CD4-positive, alpha-beta T cell treated with Interleukin-6 at 100 ng/mL for 8 hours (primary cell): ENCODE measurements at regions not wholly inside any gene's neighbourhood (a gene's known extent, or its start where the extent isn't known, plus 50 kb on each side); places are given as distances from the start of the nearest gene placed in this dataset.
"Not testable (repeated sequence)": the region's sequence is repeated elsewhere in the genome, so short reads cannot be mapped to it uniquely, and the experiment has no call there.

Experiments used
- DNase-seq: peaks from one replicate; pipeline ENCODE4 v3.0.0-alpha.2; 2020; ENCODE audit warnings: mixed read lengths, low spot score

DNA sequence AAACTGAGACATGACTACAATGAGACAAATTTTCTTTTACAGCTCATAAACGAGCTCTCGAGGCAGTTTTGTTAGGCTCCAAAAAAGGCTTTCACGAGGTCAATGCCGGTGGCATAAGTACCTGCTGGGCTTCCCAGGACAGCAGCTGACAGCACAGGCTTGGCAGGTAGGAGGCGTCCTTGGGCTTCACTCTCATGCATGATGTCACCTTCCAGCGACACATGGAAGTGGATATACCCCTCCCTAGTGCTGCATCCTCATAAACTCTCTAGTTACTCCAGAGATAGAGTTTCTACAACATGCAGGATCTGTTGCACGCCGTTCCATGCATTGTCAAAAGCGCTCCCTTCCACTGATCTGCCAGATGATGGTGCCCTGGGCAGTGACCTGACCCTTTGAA is 112.5 kb upstream of the PAXBP1 start:
- DNase-seq: no peak

DNA sequence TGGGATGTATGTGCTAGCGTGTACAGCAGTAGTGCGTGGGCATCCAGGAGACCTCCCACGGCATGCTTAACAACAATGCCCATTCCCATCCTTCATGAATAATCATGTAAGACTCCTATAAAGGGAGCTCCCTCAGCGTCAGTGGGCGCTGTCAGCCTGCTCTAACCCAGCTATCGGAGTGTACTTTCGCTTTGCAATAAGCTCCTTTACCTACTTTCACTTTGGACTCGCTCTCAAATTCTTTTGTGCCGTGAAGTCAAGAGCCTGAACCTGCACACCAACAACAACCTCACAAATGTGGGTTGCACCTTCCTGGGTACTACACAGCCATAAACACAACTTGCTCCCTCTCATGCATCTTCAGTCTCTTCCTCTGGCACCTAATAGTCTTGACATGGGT is 114.8 kb upstream of the PAXBP1 start:
- DNase-seq: peak; percentile 35

DNA sequence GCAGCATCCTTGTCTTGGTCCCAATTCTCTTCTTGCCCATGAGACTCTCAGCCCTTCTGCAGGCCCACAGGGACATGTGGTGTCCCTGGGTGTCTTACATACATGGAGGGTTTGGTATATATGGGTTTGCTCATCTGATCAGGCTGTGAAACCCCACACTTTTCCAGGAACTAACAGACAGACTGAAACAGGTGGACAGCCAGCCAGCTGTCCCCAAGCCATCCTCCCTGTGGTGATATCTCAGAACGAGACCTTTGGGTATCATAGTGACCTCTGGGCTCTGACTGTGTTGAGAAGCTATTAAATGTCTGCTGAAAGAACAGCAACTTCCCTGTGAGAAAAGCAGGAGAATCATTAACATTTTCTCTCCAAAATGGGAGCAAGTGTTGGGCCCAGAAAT is 115.5 kb upstream of the PAXBP1 start:
- DNase-seq: no peak

DNA sequence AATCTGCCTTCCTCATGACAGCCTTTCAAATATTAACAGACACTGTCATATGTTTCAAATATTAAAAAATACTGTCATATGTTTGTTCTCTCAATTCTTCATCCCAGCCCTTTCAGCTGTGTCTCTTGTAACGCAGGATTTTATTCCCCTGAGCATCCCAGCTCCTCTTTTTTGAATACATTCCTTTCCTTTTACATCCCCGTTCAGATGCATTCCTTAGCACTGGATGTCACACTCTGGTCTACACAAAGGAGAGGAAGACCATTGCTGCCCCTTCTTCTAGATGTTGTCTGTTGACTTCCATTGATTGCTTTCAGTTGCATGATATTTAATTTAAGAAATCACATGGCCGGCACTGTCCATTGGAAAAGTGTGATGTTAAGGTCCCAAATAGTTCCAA is 117.4 kb upstream of the PAXBP1 start:
- no peak for DNase-seq

DNA sequence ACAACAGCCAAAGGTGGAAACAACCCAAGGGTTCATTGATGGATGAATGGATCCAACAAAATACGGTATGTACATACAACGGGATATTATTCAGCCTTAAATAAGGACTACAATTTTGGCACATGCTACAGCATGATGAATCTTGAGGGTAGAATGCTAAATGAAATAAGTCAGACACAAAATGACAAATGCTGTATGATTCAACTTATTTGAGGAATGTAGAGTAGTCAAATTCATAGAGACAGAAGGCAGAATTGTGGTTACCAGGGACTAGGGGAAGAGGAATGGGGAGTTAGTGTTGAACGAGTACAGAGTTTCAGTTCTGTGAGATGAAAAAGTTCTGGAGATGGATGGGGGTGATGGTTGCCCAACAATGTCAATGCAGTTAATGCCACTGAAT is 118.0 kb upstream of the PAXBP1 start:
- no peak for DNase-seq

DNA sequence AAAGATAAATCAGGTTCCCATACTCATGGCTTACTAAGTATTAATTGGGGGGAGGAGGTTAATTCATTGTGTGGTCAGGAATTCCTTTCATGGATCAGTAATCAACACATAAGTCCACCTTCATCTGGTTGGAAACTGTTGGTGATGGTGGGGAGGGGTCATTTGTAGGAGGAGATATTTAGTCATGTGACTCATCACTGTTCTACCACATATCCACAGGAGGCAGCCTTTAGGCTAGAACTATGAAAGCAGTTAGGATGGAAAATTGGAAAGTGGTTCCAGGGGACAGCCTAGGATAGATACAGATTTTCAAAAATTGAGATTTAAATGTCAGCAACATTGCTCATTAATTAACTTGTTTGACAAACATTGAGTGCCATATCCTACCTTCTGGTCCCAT is 122.8 kb upstream of the PAXBP1 start:
- no peak for DNase-seq

DNA sequence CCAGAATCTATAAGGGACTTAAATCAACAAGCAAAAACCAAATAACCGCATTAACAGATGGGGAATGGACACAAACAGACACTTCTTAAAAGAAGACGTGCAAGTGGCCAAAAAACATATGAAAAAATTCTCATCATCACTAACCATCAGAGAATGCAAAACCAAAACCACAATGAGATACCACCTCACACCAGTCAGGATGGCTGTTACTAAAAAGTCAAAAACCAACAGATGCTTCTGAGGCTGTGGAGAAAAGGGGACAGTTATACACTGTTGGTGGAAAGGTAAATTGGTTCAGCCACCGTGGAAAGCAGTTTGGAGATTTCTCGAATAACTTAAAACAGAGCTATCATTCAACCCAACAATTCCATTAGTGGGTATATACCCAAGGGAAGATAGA is 124.9 kb upstream of the OLIG2 start:
- no peak for DNase-seq

DNA sequence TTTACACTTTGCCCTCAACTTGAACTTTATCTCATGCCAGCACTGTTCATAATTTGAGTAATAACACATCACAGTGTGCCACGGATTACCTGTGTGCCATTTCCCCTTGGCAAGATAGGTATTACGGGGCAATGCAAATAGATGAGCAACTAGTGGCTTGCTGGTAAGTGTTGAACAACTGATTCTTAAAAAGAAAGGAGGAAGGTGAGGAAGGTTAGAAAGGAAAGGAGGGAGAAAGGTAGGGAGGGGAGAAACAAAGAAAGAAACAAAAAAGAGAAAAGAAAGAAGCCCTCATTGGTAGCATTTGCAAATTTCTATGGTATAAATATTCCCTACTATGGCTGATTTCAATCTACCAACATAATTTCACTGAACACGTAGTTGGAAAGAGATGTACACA is 118.2 kb upstream of the OLIG2 start:
- no peak for DNase-seq

DNA sequence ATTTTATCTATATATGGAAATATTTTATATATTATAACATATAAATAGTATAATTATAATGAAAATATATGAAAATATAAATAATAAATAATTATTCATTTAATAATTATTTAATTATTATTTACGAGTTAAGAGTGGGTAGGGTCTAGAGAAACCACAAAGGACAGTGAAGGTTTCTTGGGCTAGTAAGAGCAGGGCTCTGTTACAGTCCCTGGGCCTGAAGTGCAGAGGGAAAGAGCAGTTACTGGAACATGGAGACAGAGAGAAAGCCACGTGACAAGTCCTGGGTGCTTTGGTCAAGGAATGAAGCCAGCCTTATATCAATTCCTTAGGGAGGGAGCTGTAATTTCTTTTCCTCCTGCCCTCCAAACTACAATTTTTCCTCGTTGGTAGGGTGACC is 117.2 kb upstream of the OLIG2 start:
- no peak for DNase-seq

DNA sequence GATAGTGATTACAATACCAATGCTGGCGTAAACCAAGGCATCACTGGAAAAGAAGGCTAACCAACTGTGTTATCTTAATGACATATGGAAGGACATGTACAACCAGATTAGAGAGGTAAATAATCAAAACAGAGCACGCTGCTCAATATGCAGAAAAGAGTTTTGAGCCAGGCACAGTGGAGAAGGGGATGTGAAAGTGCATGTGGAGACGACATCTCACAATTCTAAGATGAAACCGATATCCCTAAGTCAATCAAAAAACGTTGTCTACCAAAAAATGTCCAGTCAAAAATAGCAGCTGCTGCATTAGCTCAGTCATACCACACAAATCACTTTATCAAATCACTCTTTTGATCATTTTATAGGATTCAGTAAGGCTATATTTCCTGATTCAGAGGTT is 116.3 kb upstream of the OLIG2 start:
- no peak for DNase-seq

DNA sequence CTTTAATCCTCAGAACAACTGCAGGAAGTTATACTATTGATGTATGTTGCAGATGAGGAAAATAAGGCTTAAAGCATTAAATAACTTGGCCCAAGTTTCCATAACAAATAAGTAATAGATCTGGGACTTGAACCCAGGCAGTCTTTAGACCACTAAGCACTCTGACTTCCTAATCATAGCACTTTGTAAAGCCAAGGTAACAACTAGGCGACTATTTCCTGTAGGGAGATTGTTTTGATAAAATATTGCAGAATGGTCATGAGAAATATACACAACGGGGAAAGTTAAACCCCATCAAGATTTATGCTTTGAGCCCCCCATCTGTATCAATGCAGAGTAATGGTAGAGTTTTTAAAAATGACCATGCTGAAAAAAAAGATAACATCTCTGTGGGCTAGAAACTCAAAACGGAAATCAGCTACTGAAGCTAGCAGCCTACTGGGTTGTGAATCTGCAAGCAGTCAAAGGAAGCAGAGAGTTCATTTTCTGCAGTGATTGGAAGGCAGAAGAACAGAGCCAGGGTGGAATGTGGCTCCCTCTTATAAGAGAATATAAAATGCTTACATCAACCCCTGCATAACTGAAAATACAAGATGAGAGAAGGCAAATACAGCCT is 111.2 kb upstream of the OLIG2 start:
- DNase-seq: peak; percentile 38

DNA sequence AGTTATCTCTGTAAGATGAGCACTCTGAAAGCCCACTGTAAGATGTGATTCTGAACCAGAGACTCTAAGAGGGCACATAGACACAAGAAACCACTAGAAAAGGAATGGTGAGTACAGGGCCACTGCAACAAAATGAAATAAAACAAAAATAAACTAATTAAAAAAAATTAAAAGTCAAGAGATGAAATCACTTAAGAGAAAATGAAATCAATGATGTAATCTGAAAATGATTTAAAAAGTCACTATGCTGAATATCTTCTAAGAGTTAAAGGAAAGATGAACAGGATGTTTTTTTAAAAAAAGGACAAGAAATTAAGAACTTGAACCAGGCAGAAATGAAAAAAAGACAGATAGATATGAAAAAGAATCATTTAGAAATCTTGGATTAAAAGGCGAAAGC is 110.6 kb upstream of the OLIG2 start:
- DNase-seq: no peak

DNA sequence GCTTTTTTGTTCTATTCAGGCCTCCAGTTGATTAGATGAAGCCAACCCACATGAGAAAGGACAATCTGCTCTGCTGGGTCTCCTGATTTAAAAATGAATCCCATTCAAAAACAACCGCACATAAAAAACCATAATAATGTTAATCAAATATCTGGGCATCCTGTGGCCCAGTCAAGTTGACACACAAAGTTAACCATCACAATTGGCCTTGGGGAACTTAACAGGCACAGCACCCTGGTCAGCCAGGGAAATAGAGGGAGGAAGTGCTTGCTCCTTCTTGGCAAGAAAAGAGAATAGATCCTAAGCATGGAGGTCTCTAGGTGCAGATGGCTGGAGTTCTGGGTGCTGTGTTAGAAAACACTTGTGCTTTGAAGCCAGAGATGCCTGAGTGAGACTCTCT is 109.6 kb upstream of the OLIG2 start:
- DNase-seq: no peak

DNA sequence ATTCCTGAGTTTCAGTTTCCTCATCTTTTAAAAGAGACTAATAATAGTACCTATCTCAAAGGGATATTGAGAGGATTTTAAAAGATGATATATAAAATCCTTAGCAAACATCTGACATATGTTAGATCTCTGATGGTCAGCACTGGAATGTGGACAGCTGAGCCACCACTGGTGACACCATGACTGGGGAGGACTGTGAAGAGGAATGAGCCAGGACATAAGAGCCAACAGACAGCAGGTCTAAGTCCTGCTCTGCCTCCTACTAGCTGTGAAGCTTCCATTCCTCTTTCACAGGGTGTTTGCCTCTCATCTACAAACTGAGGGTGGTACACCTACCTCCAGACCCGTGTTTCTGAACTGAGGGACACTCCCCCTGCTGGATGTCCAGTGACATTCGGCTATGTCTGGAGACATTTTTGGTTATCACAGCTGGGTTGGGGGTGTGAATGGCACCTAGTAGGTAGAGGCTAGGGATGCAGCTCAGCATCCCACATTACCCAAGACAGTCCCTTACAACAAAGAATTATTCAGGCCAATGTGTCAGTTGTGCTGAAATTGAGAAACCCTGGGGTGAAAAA is 109.1 kb upstream of the OLIG2 start:
- no peak for DNase-seq

DNA sequence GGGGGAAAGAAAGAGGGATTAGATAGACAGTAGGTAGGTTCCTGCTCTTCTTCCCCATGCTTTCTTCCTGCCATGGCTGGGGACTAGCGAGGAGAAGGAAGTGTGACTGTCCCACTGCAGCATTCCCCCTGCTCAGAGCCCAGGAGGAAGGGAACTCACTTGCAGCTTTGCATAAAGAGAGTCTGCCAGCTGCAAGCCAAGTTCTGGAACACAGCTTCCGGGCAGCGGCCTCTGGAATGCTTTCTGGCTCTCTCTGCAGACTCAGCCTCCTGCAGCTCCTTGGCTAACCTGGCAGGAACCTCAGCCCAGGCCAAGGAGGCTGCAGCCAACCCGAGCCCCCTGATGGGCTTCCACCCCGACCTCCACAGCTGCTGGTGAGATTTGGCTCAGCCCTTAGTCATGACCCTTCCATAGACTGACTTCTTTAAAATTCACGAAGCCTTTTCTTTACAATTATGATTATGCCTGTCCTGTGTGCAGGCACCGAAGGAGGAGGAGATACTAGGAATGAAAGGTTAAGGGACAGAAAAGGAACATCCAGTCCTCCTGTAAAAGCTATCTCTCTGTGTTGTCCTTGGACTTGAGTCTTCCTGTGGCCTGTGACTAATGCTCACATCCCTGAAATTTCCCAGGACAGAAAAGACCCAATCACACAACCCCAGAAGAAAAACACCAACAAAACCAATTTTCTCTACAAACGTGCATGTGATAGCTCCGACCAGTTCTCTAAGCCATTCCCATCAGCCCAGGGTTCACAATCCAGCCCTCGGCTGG is 108.2 kb upstream of the OLIG2 start:
- no peak for DNase-seq

DNA sequence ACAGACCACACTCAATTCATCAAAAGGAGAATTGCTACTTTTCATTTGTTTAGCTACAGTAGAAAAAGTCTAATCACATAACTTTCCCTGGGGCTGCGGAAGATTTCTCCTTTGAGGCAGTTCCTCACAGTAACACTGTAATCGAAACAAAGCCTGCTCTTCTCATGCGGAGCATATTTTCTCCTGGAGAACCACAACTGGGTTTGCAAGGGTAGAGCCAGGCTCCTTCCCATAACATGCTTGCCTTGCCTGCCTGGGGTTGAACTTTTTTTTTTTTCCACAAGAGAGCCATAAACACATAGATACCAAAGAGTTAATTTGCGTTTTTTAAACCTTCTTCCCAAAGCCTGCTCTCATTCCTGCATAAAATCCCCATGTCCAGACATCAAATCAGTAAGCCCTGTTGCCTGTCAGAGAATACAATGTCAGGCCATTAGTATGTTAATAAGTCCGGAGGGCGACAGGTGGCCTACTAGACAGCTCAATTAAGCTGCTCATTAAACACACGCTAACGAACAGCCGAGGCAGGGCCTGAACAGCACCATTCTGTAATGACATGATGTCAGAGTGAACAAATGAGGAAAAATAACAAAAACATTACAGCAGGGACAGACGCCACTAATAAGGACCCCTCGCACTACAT is 107.1 kb upstream of the OLIG2 start:
- DNase-seq: no peak

DNA sequence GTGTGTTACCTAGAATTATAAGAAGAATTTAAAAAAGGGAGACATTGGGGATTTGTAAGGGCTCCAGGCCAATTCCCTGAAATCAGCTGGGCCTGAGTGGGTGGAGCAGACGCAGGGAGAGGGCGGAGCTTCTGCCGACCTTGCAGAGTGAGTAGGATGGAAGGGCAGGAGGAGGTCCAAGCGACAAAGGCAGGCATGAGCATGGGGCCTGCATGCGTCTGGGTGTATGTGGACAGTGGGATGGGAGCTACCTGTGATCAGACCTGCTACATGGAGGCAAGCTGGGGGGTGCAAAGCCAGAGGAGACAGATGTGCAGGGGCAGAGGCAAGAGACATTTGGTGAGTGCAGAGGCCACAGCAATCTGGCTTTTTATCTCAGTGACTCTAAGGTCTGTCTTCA is 105.3 kb upstream of the OLIG2 start:
- DNase-seq: no peak

DNA sequence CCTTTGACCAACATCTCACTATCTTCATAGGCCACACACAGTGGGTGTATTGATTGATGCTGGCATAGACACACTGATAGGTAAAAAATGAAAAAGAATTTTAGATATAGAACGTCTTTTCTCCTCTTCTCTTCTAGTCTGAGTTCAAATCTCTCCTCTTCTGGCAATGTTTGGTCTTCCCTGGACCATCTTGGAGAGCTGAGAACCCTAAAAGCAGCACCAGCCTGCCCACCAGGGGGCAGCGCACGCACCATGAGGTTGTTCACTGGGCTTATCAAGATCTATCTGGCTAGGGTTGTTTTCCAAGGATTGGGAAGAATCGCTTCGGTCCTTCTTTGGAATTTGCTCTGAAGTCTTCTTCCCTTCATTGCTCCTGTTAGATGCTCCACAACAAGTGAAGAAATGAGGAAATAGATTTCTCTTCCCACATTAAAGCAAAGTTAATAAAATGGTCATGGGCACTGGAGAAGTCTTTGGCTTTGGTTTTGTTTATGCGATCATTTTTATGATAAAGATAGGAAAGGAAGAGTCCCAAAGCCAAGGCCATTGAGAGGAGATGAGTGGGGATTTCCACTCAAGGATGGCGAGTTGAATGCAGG is 104.0 kb upstream of the OLIG2 start:
- peak; percentile 18 for DNase-seq

DNA sequence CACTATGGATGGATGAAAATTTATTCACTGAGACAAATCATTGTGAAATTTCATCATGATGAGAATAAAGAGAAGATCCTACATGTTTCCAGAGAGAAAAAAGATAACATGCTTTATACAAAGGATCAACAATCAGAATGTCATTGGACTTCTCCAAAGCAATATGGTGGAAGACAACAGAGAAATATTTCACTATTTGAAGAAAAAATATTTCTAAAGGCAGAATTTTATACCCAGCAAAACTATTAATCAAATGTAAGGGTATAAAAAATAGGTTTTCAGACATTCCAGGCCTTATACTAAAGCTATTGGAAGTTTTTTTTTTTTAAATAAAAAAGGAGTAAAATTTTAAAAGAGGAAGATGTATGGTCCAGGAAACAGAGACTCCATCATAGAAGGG is 100.6 kb upstream of the OLIG2 start:
- DNase-seq: no peak

DNA sequence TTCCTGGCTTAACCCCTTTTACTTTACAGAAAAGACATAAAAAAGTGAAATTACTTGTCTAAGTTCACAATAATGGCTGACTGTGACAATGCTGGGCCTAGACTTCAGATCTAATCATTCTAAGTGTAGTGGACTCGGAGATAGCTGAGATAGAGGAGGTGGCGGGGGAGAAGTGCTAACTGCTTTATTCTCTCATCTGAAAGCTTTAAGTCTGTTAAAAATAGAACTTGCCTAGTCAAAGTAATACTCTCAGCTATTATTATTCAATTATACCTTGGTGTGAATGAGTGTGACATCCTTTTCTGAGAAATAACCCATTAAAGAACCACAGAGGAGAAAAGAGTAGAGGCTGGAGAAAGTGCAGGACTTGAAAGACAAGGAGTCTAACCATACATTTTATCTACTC is 96.1 kb upstream of the OLIG2 start:
- no peak for DNase-seq

DNA sequence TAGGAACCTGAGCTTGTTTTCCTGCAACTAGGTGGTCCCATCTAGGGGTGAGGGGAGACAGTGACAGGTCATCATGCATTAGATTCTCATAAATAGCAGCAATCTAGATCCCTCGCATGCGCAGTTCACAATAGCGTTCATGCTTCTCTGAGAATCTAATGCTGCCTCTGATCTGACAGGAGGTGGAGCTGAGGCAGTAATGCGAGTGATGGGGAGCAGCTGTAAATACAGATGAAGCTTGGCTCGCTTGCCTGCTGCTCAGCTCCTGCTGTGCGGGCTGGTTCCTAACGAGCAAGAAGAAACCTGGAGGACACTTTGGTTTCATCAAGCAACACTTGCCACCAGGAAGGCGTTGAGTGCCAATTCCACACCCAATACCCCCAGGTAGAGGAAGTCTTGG is 95.1 kb upstream of the OLIG2 start:
- DNase-seq: no peak

DNA sequence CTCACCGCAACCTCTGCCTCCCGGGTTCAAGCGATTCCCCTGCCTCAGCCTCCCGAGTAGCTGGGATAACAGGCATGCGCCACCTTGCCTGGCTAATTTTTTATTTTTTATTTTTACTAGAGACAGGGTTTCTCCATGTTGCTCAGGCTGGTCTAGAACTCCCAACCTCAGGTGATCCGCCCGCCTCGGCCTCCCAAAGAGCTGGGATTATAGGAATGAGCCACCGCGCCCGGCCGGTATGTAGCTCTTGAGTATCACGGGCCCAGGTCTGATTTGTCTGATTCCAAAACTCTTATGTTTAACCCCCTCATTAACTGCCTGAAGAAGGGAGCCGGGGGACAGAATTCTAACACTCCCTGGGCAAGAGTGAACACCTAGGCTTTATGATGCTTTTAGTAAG is 91.7 kb upstream of the OLIG2 start:
- not testable (repeated sequence) for DNase-seq

DNA sequence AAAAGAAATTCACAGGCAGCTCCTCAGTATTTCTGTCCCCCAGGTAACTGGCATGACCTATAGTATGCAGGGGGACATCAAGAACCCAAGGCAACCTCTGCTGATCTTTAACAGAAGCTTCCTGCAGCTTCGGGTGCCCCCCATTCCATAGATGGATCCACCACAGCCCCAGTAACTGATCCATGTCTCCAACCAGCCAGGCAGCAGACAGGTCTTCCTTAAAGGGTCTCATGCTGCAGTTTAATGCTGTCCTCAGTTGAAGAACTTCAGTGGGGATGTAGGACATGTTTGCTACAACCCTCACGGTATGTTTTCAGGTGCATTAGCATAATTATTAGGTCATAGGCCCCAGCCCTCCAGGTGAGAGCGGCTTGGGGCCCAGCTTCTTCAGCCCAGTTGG is 90.9 kb upstream of the OLIG2 start:
- no peak for DNase-seq
